Mesenchymal stem cell (in vitro differentiated cells and primary cell): ENCODE measurements at regions not wholly inside any gene's neighbourhood (a gene's known extent, or its start where the extent isn't known, plus 50 kb on each side); places are given as distances from the start of the nearest gene placed in this dataset.

ENCODE experiments used
- DNase-seq: peaks from one replicate; pipeline ENCODE4 v3.0.0-alpha.2; 2013
- H2AFZ ChIP-seq: one replicate; pipeline ENCODE4 v1.6.1; 2013; ENCODE audit warnings: low read depth, mild to moderate bottlenecking, control low read depth, inconsistent platforms, low read length, moderate library complexity
- H2AK5ac ChIP-seq: 2 replicates; pipeline ENCODE4 v1.6.1; 2013; ENCODE audit warnings: low read length, moderate library complexity, mild to moderate bottlenecking, inconsistent platforms; ENCODE audit not compliant: severe bottlenecking
- H2BK120ac ChIP-seq: one replicate; pipeline ENCODE4 v1.6.1; 2013; ENCODE audit warnings: low read depth, mild to moderate bottlenecking, inconsistent platforms, low read length, moderate library complexity
- H2BK12ac ChIP-seq, 2 experiments: one replicate each; pipeline ENCODE4 v1.6.1; 2013; ENCODE audit warnings: inconsistent platforms in 2 of 2, low read length in 2 of 2, mild to moderate bottlenecking in 2 of 2, moderate library complexity in 2 of 2, control low read depth in 1 of 2
- H2BK15ac ChIP-seq: one replicate; pipeline ENCODE4 v1.6.1; 2013; ENCODE audit warnings: mild to moderate bottlenecking, low read depth, inconsistent platforms; ENCODE audit not compliant: poor library complexity, severe bottlenecking
- H2BK5ac ChIP-seq: 2 replicates; pipeline ENCODE4 v1.6.1; 2013; ENCODE audit warnings: low read depth, mild to moderate bottlenecking, low read length, control low read depth, inconsistent platforms; ENCODE audit not compliant: poor library complexity, severe bottlenecking
- H3K14ac ChIP-seq, 2 experiments: one replicate each; pipeline ENCODE4 v1.6.1; 2013; ENCODE audit warnings: inconsistent platforms in 2 of 2, low read length in 2 of 2, control low read depth in 1 of 2, mild to moderate bottlenecking in 1 of 2, moderate library complexity in 1 of 2
- H3K18ac ChIP-seq, 2 experiments: one replicate each; pipeline ENCODE4 v1.6.1; 2013; ENCODE audit warnings: inconsistent platforms in 2 of 2, low read length in 2 of 2, control low read depth in 1 of 2, low read depth in 1 of 2, mild to moderate bottlenecking in 1 of 2
- H3K23ac ChIP-seq, 2 experiments: one replicate each; pipeline ENCODE4 v1.6.1; 2013; ENCODE audit warnings: inconsistent platforms in 2 of 2, low read length in 2 of 2, mild to moderate bottlenecking in 2 of 2, moderate library complexity in 2 of 2, control low read depth in 1 of 2
- H3K27ac ChIP-seq: 2 replicates; pipeline ENCODE4 v1.5.1; 2013; ENCODE audit warnings: mild to moderate bottlenecking, moderate library complexity, low read length, control low read depth, inconsistent platforms; ENCODE audit not compliant: poor library complexity, severe bottlenecking
- H3K27me3 ChIP-seq, 2 experiments: 2 replicates each; pipeline versions ENCODE4 v1.6.1 to v1.7.0; 2013; ENCODE audit warnings: low read length in 2 of 2, mild to moderate bottlenecking in 2 of 2, moderate library complexity in 2 of 2, control low read depth in 1 of 2, inconsistent platforms in 1 of 2; ENCODE audit not compliant: control insufficient read depth in 1 of 2, insufficient read depth in 1 of 2
- H3K36me3 ChIP-seq, 2 experiments: 2 replicates each; pipeline versions ENCODE4 v1.6.1 to v1.7.0; 2013; ENCODE audit warnings: low read length in 2 of 2, control low read depth in 1 of 2, inconsistent platforms in 1 of 2, low read depth in 1 of 2, mild to moderate bottlenecking in 1 of 2; ENCODE audit not compliant: insufficient read depth in 2 of 2, control insufficient read depth in 1 of 2
- H3K4ac ChIP-seq, 2 experiments: one replicate each; pipeline ENCODE4 v1.6.1; 2013; ENCODE audit warnings: inconsistent platforms in 2 of 2, low read length in 2 of 2, mild to moderate bottlenecking in 2 of 2, moderate library complexity in 2 of 2, control low read depth in 1 of 2, low read depth in 1 of 2
- H3K4me1 ChIP-seq: 2 replicates; pipeline ENCODE4 v1.6.1; 2013; ENCODE audit warnings: low read depth, low read length, control low read depth; ENCODE audit not compliant: control insufficient read depth, insufficient read depth
- H3K4me2 ChIP-seq: 2 replicates; pipeline ENCODE4 v1.6.1; 2013; ENCODE audit warnings: low read length, mild to moderate bottlenecking, inconsistent platforms; ENCODE audit not compliant: poor library complexity, severe bottlenecking
- H3K4me3 ChIP-seq, 2 experiments: 2 replicates each; pipeline versions ENCODE4 v1.5.1 to v1.7.0; 2013; ENCODE audit warnings: low read length in 2 of 2, mild to moderate bottlenecking in 2 of 2, control low read depth in 1 of 2, low read depth in 1 of 2; ENCODE audit not compliant: insufficient read depth in 1 of 2
- H3K79me1 ChIP-seq: replicated peaks from 2 replicates; pipeline ENCODE4 v1.6.1; 2013; ENCODE audit warnings: mild to moderate bottlenecking, control low read depth, low read length, inconsistent platforms; ENCODE audit not compliant: poor library complexity, severe bottlenecking
- H3K9ac ChIP-seq: 2 replicates; pipeline ENCODE4 v1.7.0; 2013; ENCODE audit warnings: mild to moderate bottlenecking, low read length, moderate library complexity
- H3K9me3 ChIP-seq: 2 replicates; pipeline ENCODE4 v1.7.0; 2013; ENCODE audit warnings: mild to moderate bottlenecking, low read length; ENCODE audit not compliant: control insufficient read depth
- H4K8ac ChIP-seq: one replicate; pipeline ENCODE4 v1.6.1; 2013; ENCODE audit warnings: inconsistent platforms, mild to moderate bottlenecking, low read length, moderate library complexity
- H4K91ac ChIP-seq: one replicate; pipeline ENCODE4 v1.6.1; 2013; ENCODE audit warnings: mild to moderate bottlenecking, low read length, inconsistent platforms
- WGBS: methylation state at CpG from one replicate; pipeline ENCODE4 v1.1.7; 2013; ENCODE audit warnings: mixed read lengths; 5-methylcytosine and 5-hydroxymethylcytosine counted together

GRCh38 chr1:216898801-216899200, 175.6 kb upstream of the ESRRG start:
- H2BK12ac ChIP-seq: no peak overlapping the region
- H3K9ac ChIP-seq: no peak overlapping the region
- no peak overlapping the region for H2BK5ac ChIP-seq
- H3K14ac ChIP-seq: no peak overlapping the region
- no peak overlapping the region for H2BK15ac ChIP-seq
- no peaks in the 10 kb centered on the region for H3K9me3 ChIP-seq
- H2BK120ac ChIP-seq: no peak overlapping the region
- WGBS: no CpG with 5 or more reads among the region's 1 CpG
- no peak overlapping the region for H4K91ac ChIP-seq
- H3K27me3 ChIP-seq: no peaks in the 10 kb centered on the region
- no peaks in the 10 kb centered on the region for H3K79me1 ChIP-seq
- no peak overlapping the region for H3K27ac ChIP-seq
- H3K23ac ChIP-seq: no peak overlapping the region
- H3K4me3 ChIP-seq: no peak overlapping the region
- H2AK5ac ChIP-seq: no peak overlapping the region
- H3K4me1 ChIP-seq: peaks cover 5% of the 10 kb centered on the region
- H2AFZ ChIP-seq: no peak overlapping the region
- H3K4ac ChIP-seq: no peak overlapping the region
- DNase-seq: no peak
- no peak overlapping the region for H3K18ac ChIP-seq
- H3K4me2 ChIP-seq: no peak overlapping the region
- H4K8ac ChIP-seq: no peak overlapping the region
- no peaks in the 10 kb centered on the region for H3K36me3 ChIP-seq

- no peak overlapping the region for H2BK15ac ChIP-seq
- no peak overlapping the region for H2AK5ac ChIP-seq
- no peak overlapping the region for H2BK5ac ChIP-seq
- no peaks in the 10 kb centered on the region for H3K9me3 ChIP-seq
- no peak for DNase-seq
- no peak overlapping the region for H2BK12ac ChIP-seq
- H2AFZ ChIP-seq: no peak overlapping the region
- H3K36me3 ChIP-seq: no peaks in the 10 kb centered on the region
- H3K4me3 ChIP-seq: no peak overlapping the region
- H3K27ac ChIP-seq: no peak overlapping the region
- no peaks in the 10 kb centered on the region for H3K79me1 ChIP-seq
- H3K23ac ChIP-seq: no peak overlapping the region
- H3K4me2 ChIP-seq: no peak overlapping the region
- no peak overlapping the region for H3K14ac ChIP-seq
- WGBS: 89% methylated on average over 4 of the region's 4 CpGs
- H3K18ac ChIP-seq: no peak overlapping the region
- H3K27me3 ChIP-seq: no peaks in the 10 kb centered on the region
- H4K8ac ChIP-seq: no peak overlapping the region
- no peak overlapping the region for H3K9ac ChIP-seq
- no peak overlapping the region for H3K4ac ChIP-seq
- H2BK120ac ChIP-seq: no peak overlapping the region
- no peaks in the 10 kb centered on the region for H3K4me1 ChIP-seq
- no peak overlapping the region for H4K91ac ChIP-seq
Observed at GRCh38 chr1:216896146-216896545, 172.9 kb upstream of the ESRRG start.

- no peak overlapping the region for H2BK15ac ChIP-seq
- no peak overlapping the region for H4K91ac ChIP-seq
- no peaks in the 10 kb centered on the region for H3K79me1 ChIP-seq
- H3K4me1 ChIP-seq: no peaks in the 10 kb centered on the region
- H2BK120ac ChIP-seq: no peak overlapping the region
- no peak overlapping the region for H2AFZ ChIP-seq
- H3K36me3 ChIP-seq: no peaks in the 10 kb centered on the region
- no peak overlapping the region for H3K18ac ChIP-seq
- H2AK5ac ChIP-seq: no peak overlapping the region
- 47% methylated on average over 3 of the region's 5 CpGs for WGBS
- H2BK5ac ChIP-seq: no peak overlapping the region
- no peak for DNase-seq
- no peak overlapping the region for H3K4me2 ChIP-seq
- no peaks in the 10 kb centered on the region for H3K27me3 ChIP-seq
- no peak overlapping the region for H3K4me3 ChIP-seq
- H3K27ac ChIP-seq: no peak overlapping the region
- no peak overlapping the region for H4K8ac ChIP-seq
- no peak overlapping the region for H3K23ac ChIP-seq
- no peak overlapping the region for H3K9ac ChIP-seq
- peak overlapping the region in 1 of 2 experiments; percentile 26 for H3K4ac ChIP-seq
- no peak overlapping the region for H2BK12ac ChIP-seq
- H3K9me3 ChIP-seq: no peaks in the 10 kb centered on the region
- H3K14ac ChIP-seq: no peak overlapping the region
Observed at GRCh38 chr1:216894494-216894893, 171.3 kb upstream of the ESRRG start.

- no peaks in the 10 kb centered on the region for H3K4me1 ChIP-seq
- H3K9ac ChIP-seq: no peak overlapping the region
- no peak overlapping the region for H3K23ac ChIP-seq
- H2BK5ac ChIP-seq: no peak overlapping the region
- no peak overlapping the region for H2AFZ ChIP-seq
- H2AK5ac ChIP-seq: no peak overlapping the region
- H3K36me3 ChIP-seq: no peaks in the 10 kb centered on the region
- no peak overlapping the region for H3K4me3 ChIP-seq
- 97% methylated on average over 10 of the region's 10 CpGs for WGBS
- H4K91ac ChIP-seq: no peak overlapping the region
- H3K18ac ChIP-seq: no peak overlapping the region
- no peaks in the 10 kb centered on the region for H3K9me3 ChIP-seq
- no peak overlapping the region for H4K8ac ChIP-seq
- H3K4me2 ChIP-seq: no peak overlapping the region
- H2BK12ac ChIP-seq: no peak overlapping the region
- no peak overlapping the region for H3K14ac ChIP-seq
- H3K27ac ChIP-seq: no peak overlapping the region
- H2BK15ac ChIP-seq: no peak overlapping the region
- no peak overlapping the region for H2BK120ac ChIP-seq
- no peaks in the 10 kb centered on the region for H3K27me3 ChIP-seq
- H3K4ac ChIP-seq: no peak overlapping the region
- H3K79me1 ChIP-seq: no peaks in the 10 kb centered on the region
- DNase-seq: no peak
Observed at GRCh38 chr1:216892581-216893160, 169.4 kb upstream of the ESRRG start.
